H1 (cell line): ENCODE measurements at regions not wholly inside any gene's neighbourhood (a gene's known extent, or its start where the extent isn't known, plus 50 kb on each side); places are given as distances from the start of the nearest gene placed in this dataset.

ENCODE experiments used
- CTCF ChIA-PET: fragments of 300-600 bp; sonication (Branson Sonifier 250); formaldehyde crosslinking; loops from one replicate; lab custom pipeline; 2021; ENCODE audit not compliant: partially characterized antibody; lab: Charles Lee
- POLR2A ChIA-PET: fragments of 300-600 bp; sonication (Branson Sonifier 250); formaldehyde crosslinking; loops from one replicate; lab custom pipeline; 2021; ENCODE audit warnings: inconsistent platforms; ENCODE audit not compliant: partially characterized antibody; lab: Charles Lee
- DNase-seq, 2 experiments: peaks; one replicate each; pipeline versions ENCODE4 v3.0.0 to v3.0.0-alpha.2; 2010 to 2022; ENCODE audit warnings: low spot score in 2 of 2, low read depth in 1 of 2, mixed read lengths in 1 of 2
- FAIRE-seq: peaks from 2 replicates; lab custom pipeline; 2011; peaks lifted over from hg19 to GRCh38; lab: Jason Lieb, UNC
- H2AFZ ChIP-seq: 2 replicates; pipeline ENCODE4 v1.8.1; 2012; ENCODE audit warnings: low read length, inconsistent platforms
- H2AK5ac ChIP-seq: 2 replicates; pipeline ENCODE4 v1.6.1; 2013; ENCODE audit warnings: low read depth, low read length
- H2BK120ac ChIP-seq: replicated peaks from 2 replicates; pipeline ENCODE3; 2013; ENCODE audit warnings: low read depth, low read length, inconsistent platforms
- H2BK12ac ChIP-seq: 2 replicates; pipeline ENCODE4 v1.6.1; 2013; ENCODE audit warnings: low read depth, low read length
- H2BK15ac ChIP-seq: 2 replicates; pipeline ENCODE4 v1.6.1; 2013; ENCODE audit warnings: low read length
- H2BK20ac ChIP-seq: 2 replicates; pipeline ENCODE4 v1.6.1; 2013; ENCODE audit warnings: low read length
- H2BK5ac ChIP-seq: 2 replicates; pipeline ENCODE4 v1.6.1; 2013; ENCODE audit warnings: low read depth, low read length
- H3K14ac ChIP-seq: 2 replicates; pipeline ENCODE4 v1.6.1; 2013; ENCODE audit warnings: inconsistent platforms; ENCODE audit not compliant: insufficient read length
- H3K18ac ChIP-seq: 2 replicates; pipeline ENCODE4 v1.6.1; 2013; ENCODE audit warnings: low read length; ENCODE audit errors: extremely low read depth
- H3K23ac ChIP-seq: 2 replicates; pipeline ENCODE4 v1.6.1; 2013; ENCODE audit warnings: inconsistent platforms; ENCODE audit not compliant: insufficient read length
- H3K23me2 ChIP-seq: 2 replicates; pipeline ENCODE4 v1.6.1; 2013; ENCODE audit warnings: low read depth, low read length
- H3K27ac ChIP-seq: 2 replicates; pipeline ENCODE4 v1.6.1; 2011; ENCODE audit warnings: low read depth, low read length, inconsistent platforms
- H3K27me3 ChIP-seq, 4 experiments: replicated peaks in 1 of 4; 1 replicate in 1 of 4; 2 replicates in 3 of 4; pipeline versions ENCODE4 v1.6.1 to v1.8.1; 2011 to 2013; ENCODE audit warnings: low read length in 3 of 4, mild to moderate bottlenecking in 3 of 4, inconsistent platforms in 2 of 4, mixed read lengths in 2 of 4, moderate library complexity in 1 of 4; ENCODE audit not compliant: control insufficient read depth in 3 of 4, insufficient read depth in 3 of 4; ENCODE audit errors: extremely low read depth in 1 of 4
- H3K36me3 ChIP-seq, 4 experiments: 2 replicates each; pipeline versions ENCODE4 v1.6.1 to v1.8.1; 2011 to 2013; ENCODE audit warnings: mild to moderate bottlenecking in 4 of 4, low read length in 3 of 4, moderate library complexity in 2 of 4, control low read depth in 1 of 4, inconsistent platforms in 1 of 4; ENCODE audit not compliant: insufficient read depth in 4 of 4, control insufficient read depth in 2 of 4
- H3K4ac ChIP-seq: replicated peaks from 2 replicates; pipeline ENCODE3; 2013; ENCODE audit warnings: low read length, low read depth, mixed read lengths, inconsistent platforms; ENCODE audit not compliant: insufficient read length
- H3K4me1 ChIP-seq, 4 experiments: replicated peaks in 1 of 4; 1 replicate in 1 of 4; 2 replicates in 3 of 4; pipeline versions ENCODE4 v1.6.1 to v1.8.1; 2011 to 2013; ENCODE audit warnings: low read length in 3 of 4, inconsistent platforms in 2 of 4, mixed read lengths in 1 of 4; ENCODE audit not compliant: insufficient read depth in 4 of 4, control insufficient read depth in 3 of 4
- H3K4me2 ChIP-seq, 2 experiments: 2 replicates each; pipeline versions ENCODE4 v1.6.1 to v1.8.1; 2011 to 2013; ENCODE audit warnings: low read depth in 2 of 2, low read length in 2 of 2, control low read depth in 1 of 2, inconsistent platforms in 1 of 2, mild to moderate bottlenecking in 1 of 2; ENCODE audit not compliant: insufficient read depth in 1 of 2
- H3K4me3 ChIP-seq, 4 experiments: fragments of 200-600, 300-600 bp in 1 of 4; sonication (generic), shearing (Covaris generic), sonication (Bioruptor Twin) in 1 of 4; 2 replicates each; pipeline versions ENCODE4 v1.5.1 to v1.8.1; 2011 to 2016; ENCODE audit warnings: low read length in 4 of 4, low read depth in 3 of 4, control low read depth in 2 of 4, inconsistent platforms in 2 of 4, mild to moderate bottlenecking in 2 of 4, mixed read lengths in 1 of 4, moderate library complexity in 1 of 4; ENCODE audit not compliant: insufficient read depth in 2 of 4; ENCODE audit errors: extremely low read depth in 1 of 4
- H3K56ac ChIP-seq: replicated peaks from 2 replicates; pipeline ENCODE3; 2013; ENCODE audit warnings: low read depth, mild to moderate bottlenecking, mixed read lengths, low read length, inconsistent platforms; ENCODE audit not compliant: insufficient read length
- H3K79me1 ChIP-seq: 2 replicates; pipeline ENCODE4 v1.6.1; 2013; ENCODE audit warnings: low read depth, low read length, control low read depth
- H3K79me2 ChIP-seq, 2 experiments: 2 replicates each; pipeline versions ENCODE4 v1.6.1 to v1.8.1; 2012 to 2013; ENCODE audit warnings: low read length in 2 of 2, mild to moderate bottlenecking in 2 of 2, inconsistent platforms in 1 of 2; ENCODE audit not compliant: insufficient read depth in 2 of 2, control insufficient read depth in 1 of 2
- H3K9ac ChIP-seq, 4 experiments: replicated peaks in 1 of 4; 1 replicate in 1 of 4; 2 replicates in 3 of 4; pipeline versions ENCODE4 v1.6.1 to v1.8.1; 2011 to 2013; ENCODE audit warnings: low read depth in 3 of 4, low read length in 3 of 4, control low read depth in 2 of 4, mild to moderate bottlenecking in 2 of 4, moderate library complexity in 2 of 4, inconsistent platforms in 1 of 4; ENCODE audit errors: extremely low read depth in 1 of 4
- H3K9me3 ChIP-seq, 2 experiments: 2 replicates each; pipeline versions ENCODE4 v1.6.1 to v1.8.1; 2012 to 2013; ENCODE audit warnings: mild to moderate bottlenecking in 2 of 2, moderate library complexity in 2 of 2, control low read depth in 1 of 2, inconsistent platforms in 1 of 2, low read depth in 1 of 2, low read length in 1 of 2, mixed read lengths in 1 of 2; ENCODE audit not compliant: insufficient read depth in 2 of 2
- H4K20me1 ChIP-seq, 2 experiments: replicated peaks in 1 of 2; 2 replicates each; pipeline versions ENCODE3 to v1.8.1; 2011 to 2013; ENCODE audit warnings: inconsistent platforms in 2 of 2, low read length in 2 of 2, mild to moderate bottlenecking in 1 of 2; ENCODE audit not compliant: insufficient read depth in 2 of 2, control insufficient read depth in 1 of 2
- H4K5ac ChIP-seq: 2 replicates; pipeline ENCODE4 v1.6.1; 2013; ENCODE audit warnings: low read length, low read depth, mixed read lengths, inconsistent platforms; ENCODE audit not compliant: insufficient read length
- H4K8ac ChIP-seq: 2 replicates; pipeline ENCODE4 v1.8.0; 2013; ENCODE audit warnings: mild to moderate bottlenecking, moderate library complexity, low read length, inconsistent platforms; ENCODE audit not compliant: insufficient read depth; ENCODE audit errors: extremely low read depth
- H4K91ac ChIP-seq: replicated peaks from 2 replicates; pipeline ENCODE3; 2013; ENCODE audit warnings: low read length, mixed read lengths, inconsistent platforms; ENCODE audit not compliant: insufficient read length
- ATF2 ChIP-seq: IDR thresholded peaks from 2 replicates; pipeline ENCODE4 v1.6.1; 2012; ENCODE audit warnings: low read length, inconsistent platforms
- EZH2 ChIP-seq: fragments of 200-600 bp; sonication (generic); IDR thresholded peaks from 2 replicates; pipeline ENCODE4 v1.7.1; 2012; ENCODE audit warnings: low read depth, mild to moderate bottlenecking, moderate library complexity, low read length, inconsistent platforms; ENCODE audit not compliant: severe bottlenecking
- GABPA ChIP-seq: IDR thresholded peaks from 2 replicates; pipeline ENCODE4 v1.6.1; 2011; ENCODE audit warnings: mild to moderate bottlenecking, low read length, moderate library complexity, borderline replicate concordance; ENCODE audit not compliant: insufficient read depth
- JUN ChIP-seq: IDR thresholded peaks from 2 replicates; pipeline ENCODE4 v1.6.1; 2011; ENCODE audit warnings: low read depth, mild to moderate bottlenecking, improper control_type of control experiment, low read length
- KDM1A ChIP-seq: fragments of 200-600, 300-600 bp; sonication (generic); IDR thresholded peaks from 2 replicates; pipeline ENCODE4 v1.7.1; 2016; ENCODE audit warnings: mild to moderate bottlenecking, low read length, borderline replicate concordance
- MAX ChIP-seq: IDR thresholded peaks from 2 replicates; pipeline ENCODE4 v1.6.1; 2012; ENCODE audit warnings: inconsistent platforms
- RBBP5 ChIP-seq: IDR thresholded peaks from 2 replicates; pipeline ENCODE4 v1.7.1; 2012; ENCODE audit warnings: low read depth, mild to moderate bottlenecking, inconsistent platforms, low read length, moderate library complexity, borderline replicate concordance
- SIRT6 ChIP-seq: IDR thresholded peaks from one replicate; pipeline ENCODE4 v1.7.1; 2012; ENCODE audit warnings: low read length, inconsistent platforms
- SUZ12 ChIP-seq: fragments of 200-600 bp; sonication (generic); IDR thresholded peaks from 2 replicates; pipeline ENCODE4 v1.6.1; 2012; ENCODE audit warnings: mild to moderate bottlenecking, inconsistent platforms, low read length, moderate library complexity, mixed read lengths
- TBP ChIP-seq: IDR thresholded peaks from 2 replicates; pipeline ENCODE4 v1.6.1; 2011; ENCODE audit warnings: low read depth, low read length, improper control_type of control experiment
- TEAD4 ChIP-seq: IDR thresholded peaks from 2 replicates; pipeline ENCODE4 v1.6.1; 2012; ENCODE audit warnings: low read depth, low read length, inconsistent platforms, mixed read lengths
- WGBS, 2 experiments: shearing (Covaris generic) in 1 of 2; methylation state at CpG; one replicate each; pipeline versions ENCODE4 v1.1.6 to v1.1.7; 2013 to 2015; ENCODE audit warnings: low lambda C conversion rate in 2 of 2, mixed read lengths in 2 of 2, inconsistent platforms in 1 of 2, low coverage in 1 of 2, missing lambda C conversion rate in 1 of 2; ENCODE audit not compliant: insufficient replicate concordance in 2 of 2, insufficient coverage in 1 of 2, insufficient read length in 1 of 2; ENCODE audit errors: extremely low coverage in 1 of 2, missing lambda C conversion rate in 1 of 2; 5-methylcytosine and 5-hydroxymethylcytosine counted together

DNA sequence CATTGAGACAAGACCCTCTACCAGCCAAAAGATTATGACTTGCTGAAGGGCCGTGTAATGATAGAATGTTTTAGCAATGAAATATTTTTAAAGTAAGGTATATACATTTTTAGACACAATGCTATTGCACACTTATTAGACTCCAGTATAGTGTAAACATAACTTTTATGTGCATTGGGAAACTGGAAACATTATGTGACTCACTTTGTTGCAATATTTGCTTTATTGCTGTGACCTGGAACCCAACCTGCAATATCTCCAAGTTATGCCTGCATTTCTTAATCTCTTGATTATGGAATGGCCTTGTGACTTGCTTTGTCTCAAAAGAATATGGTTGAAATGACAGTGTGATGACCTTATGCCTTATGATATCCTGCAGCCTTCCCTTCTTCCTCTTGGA is 502.0 kb downstream of the EPHA4 start:
- H3K79me2 ChIP-seq, result no peaks in the 10 kb centered on the region
- peaks cover 11 to 14% of the 10 kb centered on the region in 2 experiments; a peak in 2 of 4 replicates for H3K9me3 ChIP-seq
- no peak overlapping the region for H2AFZ ChIP-seq
- no peak overlapping the region for H3K56ac ChIP-seq
- H3K4me1 ChIP-seq, result no peaks in the 10 kb centered on the region
- DNase-seq, result no peak
- H3K14ac ChIP-seq, result no peak overlapping the region
- no peak overlapping the region for H2BK5ac ChIP-seq
- no peak overlapping the region for H2BK20ac ChIP-seq
- H2BK120ac ChIP-seq, result no peak overlapping the region
- ChIA-PET POLR2A (no interaction called here), CTCF (no interaction called here)
- no peaks in the 10 kb centered on the region for H4K20me1 ChIP-seq
- H4K5ac ChIP-seq, result no peak overlapping the region
- H2AK5ac ChIP-seq, result no peak overlapping the region
- no peak overlapping the region for H3K4me3 ChIP-seq
- no peak for FAIRE-seq
- no peak overlapping the region for H2BK15ac ChIP-seq
- H3K27ac ChIP-seq, result no peak overlapping the region
- H3K79me1 ChIP-seq, result no peaks in the 10 kb centered on the region
- H3K9ac ChIP-seq, result no peak overlapping the region
- H3K27me3 ChIP-seq, result peaks cover 0 to 1% (median 0%) of the 10 kb centered on the region in 4 experiments; a peak in 1 of 7 replicates
- TF ChIP-seq JUN (no peak), ATF2 (no peak), MAX (no peak), TEAD4 (no peak), EZH2 (no peak), RBBP5 (no peak), SUZ12 (no peak), GABPA (no peak), KDM1A (no peak), TBP (no peak), SIRT6 (no peak)
- no peak overlapping the region for H3K4ac ChIP-seq
- no peak overlapping the region for H2BK12ac ChIP-seq
- no peak overlapping the region for H3K23ac ChIP-seq
- H4K8ac ChIP-seq, result no peak overlapping the region
- H3K4me2 ChIP-seq, result no peak overlapping the region
- H3K18ac ChIP-seq, result no peak overlapping the region
- no peaks in the 10 kb centered on the region for H3K23me2 ChIP-seq
- 87% methylated on average over 1 of the region's 1 CpG; no CpG with 5 or more reads in 1 of the 2 experiments for WGBS, 2 experiments
- no peaks in the 10 kb centered on the region for H3K36me3 ChIP-seq
- H4K91ac ChIP-seq, result no peak overlapping the region
